Ascending aorta (tissue), 2 donors: ENCODE measurements at regions not wholly inside any gene's neighbourhood (a gene's known extent, or its start where the extent isn't known, plus 50 kb on each side); places are given as distances from the start of the nearest gene placed in this dataset.

Experiments used
- DNase-seq, 2 donors: peaks; one replicate each; pipeline ENCODE4 v3.0.0-alpha.2; 2019; ENCODE audit warnings: low spot score in 2 of 2
- H3K27ac ChIP-seq, 2 donors: fragments of 200-600 bp; sonication (generic); one replicate each; pipeline ENCODE4 v1.5.1; 2016 to 2017; ENCODE audit warnings: mild to moderate bottlenecking in 1 of 2
- H3K27me3 ChIP-seq: fragments of 200-600 bp; sonication (generic); one replicate; pipeline ENCODE4 v1.5.1; 2017
- H3K36me3 ChIP-seq, 2 donors: fragments of 200-600 bp; sonication (generic); one replicate each; pipeline ENCODE4 v1.5.1; 2016
- H3K4me1 ChIP-seq, 2 donors: fragments of 200-600 bp; sonication (generic); one replicate each; pipeline ENCODE4 v1.5.1; 2016 to 2017; ENCODE audit warnings: mild to moderate bottlenecking in 1 of 2
- H3K4me3 ChIP-seq, 2 donors: fragments of 200-600 bp; sonication (generic); one replicate each; pipeline ENCODE4 v1.5.1; 2016 to 2017; ENCODE audit warnings: mild to moderate bottlenecking in 1 of 2
- H3K9me3 ChIP-seq, 2 donors: fragments of 200-600 bp; sonication (generic); one replicate each; pipeline ENCODE4 v1.5.1; 2016
- CTCF ChIP-seq, 3 experiments: fragments of 200-600 bp in 2 of 3; fragments of 450-650 bp in 1 of 3; sonication (generic) in 2 of 3; IDR thresholded peaks; one replicate each; pipeline ENCODE4 v1.5.1; 2016 to 2019; ENCODE audit warnings: antibody characterized with exemption in 3 of 3, mild to moderate bottlenecking in 1 of 3, moderate library complexity in 1 of 3
- intact Hi-C: fragments of 100-400 bp; cut with DNase I; formaldehyde crosslinking; loops from one replicate; pipeline ENCODE4 v1.15.1; 2023

GRCh38 chr12:92206596-92206995, 61.0 kb upstream of the BTG1 start:
- H3K36me3 ChIP-seq: no peaks in the 10 kb centered on the region
- H3K9me3 ChIP-seq: peaks cover 0 to 7% of the 10 kb centered on the region in 2 donors
- no peaks in the 10 kb centered on the region for H3K27me3 ChIP-seq
- H3K4me3 ChIP-seq: no peak overlapping the region
- TF ChIP-seq CTCF (IDR thresholded peaks at IDR 0.05): no peak
- H3K27ac ChIP-seq: no peak overlapping the region
- intact Hi-C loops: no loop called here
- H3K4me1 ChIP-seq: peaks cover 0 to 6% of the 10 kb centered on the region in 2 donors
- no peak for DNase-seq

GRCh38 chr12:92206011-92206410, 60.4 kb upstream of the BTG1 start:
- Histone ChIP-seq H3K27me3 (no peaks in the 10 kb centered on the region), H3K36me3 (no peaks in the 10 kb centered on the region), H3K27ac (no peak overlapping the region), H3K9me3 (peaks cover 0 to 3% of the 10 kb centered on the region in 2 donors), H3K4me1 (peaks cover 0 to 6% of the 10 kb centered on the region in 2 donors), H3K4me3 (no peak overlapping the region)
- DNase-seq: no peak
- intact Hi-C loops: no loop called here
- TF ChIP-seq CTCF (IDR thresholded peaks at IDR 0.05): no peak

GRCh38 chr12:92199819-92200576, 54.4 kb upstream of the BTG1 start:
- intact Hi-C loops: no loop called here
- no peaks in the 10 kb centered on the region for H3K4me1 ChIP-seq
- TF ChIP-seq CTCF (IDR thresholded peaks at IDR 0.05): no peak
- no peak for DNase-seq
- no peak overlapping the region for H3K4me3 ChIP-seq
- H3K27ac ChIP-seq: no peak overlapping the region
- H3K27me3 ChIP-seq: no peaks in the 10 kb centered on the region
- no peaks in the 10 kb centered on the region for H3K36me3 ChIP-seq
- no peaks in the 10 kb centered on the region for H3K9me3 ChIP-seq

- Histone ChIP-seq H3K27ac (no peak overlapping the region), H3K27me3 (no peaks in the 10 kb centered on the region), H3K4me3 (no peak overlapping the region), H3K9me3 (no peaks in the 10 kb centered on the region), H3K4me1 (no peaks in the 10 kb centered on the region), H3K36me3 (no peaks in the 10 kb centered on the region)
- DNase-seq: no peak
- intact Hi-C loops: no loop called here
- TF ChIP-seq CTCF (IDR thresholded peaks at IDR 0.05): no peak
Measured at GRCh38 chr12:92197815-92198214, 52.2 kb upstream of the BTG1 start.

DNA sequence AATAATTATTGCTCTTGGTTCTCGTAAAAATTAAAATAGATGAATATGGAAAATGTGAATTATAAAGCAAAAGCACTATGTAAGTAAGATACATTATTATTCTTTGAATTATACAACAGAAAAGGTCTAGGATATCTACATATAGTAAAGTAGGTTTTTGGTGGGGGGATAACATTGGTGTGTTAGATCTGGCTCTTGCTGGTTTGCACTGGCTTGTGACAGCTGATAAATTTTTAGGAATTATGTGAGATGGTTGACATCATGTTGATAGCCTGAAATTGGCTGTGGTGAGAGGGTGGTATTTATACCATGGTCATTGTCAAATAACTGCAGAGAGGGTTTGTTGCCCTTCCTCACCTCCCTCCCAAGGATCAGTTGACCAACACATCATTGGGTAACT, 50.7 kb upstream of the BTG1 start:
- H3K27ac ChIP-seq: no peak overlapping the region
- H3K4me1 ChIP-seq: no peaks in the 10 kb centered on the region
- H3K4me3 ChIP-seq: no peak overlapping the region
- intact Hi-C loops: no loop called here
- no peak for DNase-seq
- H3K27me3 ChIP-seq: no peaks in the 10 kb centered on the region
- no peaks in the 10 kb centered on the region for H3K9me3 ChIP-seq
- TF ChIP-seq CTCF (IDR thresholded peaks at IDR 0.05): no peak
- no peaks in the 10 kb centered on the region for H3K36me3 ChIP-seq
